HPDE6-E6E7 (cell line): ENCODE measurements at regions not wholly inside any gene's neighbourhood (a gene's known extent, or its start where the extent isn't known, plus 50 kb on each side); places are given as distances from the start of the nearest gene placed in this dataset.

ENCODE experiments used
- DNase-seq: peaks from one replicate; pipeline ENCODE4 v3.0.0; 2011; ENCODE audit warnings: missing footprints; ENCODE audit errors: extremely low spot score

GRCh38 chr6:1201547-1202200 is 110.2 kb upstream of the FOXQ1 start:
- no peak for DNase-seq

GRCh38 chr6:1200409-1201101 is 111.3 kb upstream of the FOXQ1 start:
- DNase-seq = no peak

- DNase-seq = no peak
Measured at GRCh38 chr6:1200081-1200408, 111.9 kb upstream of the FOXQ1 start.

GRCh38 chr6:1197309-1197708 is 114.6 kb upstream of the FOXQ1 start:
- DNase-seq = no peak

GRCh38 chr6:1191141-1191630 is 120.7 kb upstream of the FOXQ1 start:
- no peak for DNase-seq

GRCh38 chr6:1190366-1190765 is 121.5 kb upstream of the FOXQ1 start:
- DNase-seq = peak; percentile 58

- DNase-seq = no peak
Measured at GRCh38 chr6:1188199-1188598, 123.7 kb upstream of the FOXQ1 start.

GRCh38 chr6:1187293-1188131 is 124.4 kb upstream of the FOXQ1 start:
- DNase-seq = no peak

GRCh38 chr6:1184318-1184717 is 127.6 kb upstream of the FOXQ1 start:
- no peak for DNase-seq

GRCh38 chr6:1182722-1183521 is 129.0 kb upstream of the FOXQ1 start:
- DNase-seq = no peak

- no peak for DNase-seq
Measured at GRCh38 chr6:1181939-1182605, 129.8 kb upstream of the FOXQ1 start.

GRCh38 chr6:1179571-1180459 is 132.1 kb upstream of the FOXQ1 start:
- DNase-seq = no peak

- DNase-seq = no peak
Measured at GRCh38 chr6:1178590-1178989, 133.3 kb upstream of the FOXQ1 start.

- no peak for DNase-seq
Measured at GRCh38 chr6:1176567-1176966, 135.3 kb upstream of the FOXQ1 start.

GRCh38 chr6:1175877-1176276 is 136.0 kb upstream of the FOXQ1 start:
- DNase-seq = no peak

- no peak for DNase-seq
Measured at GRCh38 chr6:1170794-1171193, 141.1 kb upstream of the FOXQ1 start.

GRCh38 chr6:1164600-1164999 is 147.3 kb upstream of the FOXQ1 start:
- no peak for DNase-seq

GRCh38 chr6:1163501-1163900 is 148.4 kb upstream of the FOXQ1 start:
- DNase-seq = no peak

- DNase-seq = no peak
Measured at GRCh38 chr6:1162367-1163275, 149.3 kb upstream of the FOXQ1 start.
